ENCODE measurements at regions not wholly inside any gene's neighbourhood (a gene's known extent, or its start where the extent isn't known, plus 50 kb on each side); places are given as distances from the start of the nearest gene placed in this dataset.

DNA sequence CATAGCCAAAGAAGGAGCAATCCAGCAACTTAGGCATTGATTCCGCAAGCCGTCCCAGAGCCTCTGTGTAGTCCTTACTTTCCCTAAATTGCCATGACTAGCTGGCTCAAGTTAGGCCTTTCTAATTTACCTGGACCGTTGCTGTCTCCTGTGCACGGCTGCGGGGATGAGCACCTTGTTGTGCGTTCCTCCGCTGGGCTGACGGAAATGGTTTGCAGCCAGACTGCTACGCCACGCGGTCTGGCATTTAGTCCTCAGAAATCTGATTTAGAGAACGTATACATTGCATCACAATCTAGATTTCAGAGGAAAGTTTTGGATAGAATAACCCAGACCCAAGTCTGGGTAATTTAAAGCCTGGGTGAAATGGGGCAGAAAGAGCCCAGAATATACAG lies 133.2 kb upstream of the ARHGAP5 start:
- DNase-seq (ENCODE audit: low read depth), result no peak

DNA sequence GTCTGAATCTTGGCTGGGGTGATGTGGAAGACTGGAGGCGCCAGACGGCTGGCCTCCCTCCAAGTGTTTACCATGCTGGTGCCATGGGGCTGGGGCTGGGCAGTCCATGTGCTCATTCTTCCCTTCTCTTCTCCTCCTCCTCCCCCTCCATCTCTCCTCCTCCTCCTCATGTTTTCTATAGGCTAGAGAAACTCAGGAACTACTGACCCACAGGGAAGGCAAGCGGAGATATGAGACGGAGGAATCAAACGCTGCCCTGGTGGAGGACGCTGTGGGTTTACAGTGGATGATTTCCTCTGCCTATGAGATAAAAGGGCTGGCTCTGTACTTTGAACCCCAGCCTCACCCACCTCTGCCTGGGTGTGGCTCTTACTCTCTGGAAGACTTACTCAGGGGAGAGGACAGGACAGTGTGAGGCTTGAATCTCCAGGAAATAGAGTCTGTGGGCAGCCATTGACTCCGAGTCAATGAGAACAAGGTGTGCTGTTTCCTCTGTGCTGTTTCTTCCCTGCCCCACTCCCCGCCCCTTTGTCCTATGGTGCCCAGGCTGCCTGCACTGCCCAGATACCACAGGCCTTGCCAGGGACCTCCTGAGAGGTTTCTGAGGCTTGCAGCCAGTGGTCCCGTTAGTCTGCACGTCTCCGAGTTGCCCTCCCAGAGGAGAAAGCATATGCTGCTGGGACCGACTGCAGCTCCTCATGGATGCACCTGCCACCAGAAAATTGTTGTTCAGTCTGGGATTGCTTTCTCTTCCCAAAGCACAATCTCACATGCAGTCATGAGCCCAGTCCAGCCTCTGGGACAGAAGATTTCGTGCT lies 132.6 kb upstream of the ARHGAP5 start:
- no peak for DNase-seq (ENCODE audit: low read depth)

GRCh38 chr14:31945074-31945613 lies 132.0 kb upstream of the ARHGAP5 start:
- no peak for DNase-seq (ENCODE audit: low read depth)

DNA sequence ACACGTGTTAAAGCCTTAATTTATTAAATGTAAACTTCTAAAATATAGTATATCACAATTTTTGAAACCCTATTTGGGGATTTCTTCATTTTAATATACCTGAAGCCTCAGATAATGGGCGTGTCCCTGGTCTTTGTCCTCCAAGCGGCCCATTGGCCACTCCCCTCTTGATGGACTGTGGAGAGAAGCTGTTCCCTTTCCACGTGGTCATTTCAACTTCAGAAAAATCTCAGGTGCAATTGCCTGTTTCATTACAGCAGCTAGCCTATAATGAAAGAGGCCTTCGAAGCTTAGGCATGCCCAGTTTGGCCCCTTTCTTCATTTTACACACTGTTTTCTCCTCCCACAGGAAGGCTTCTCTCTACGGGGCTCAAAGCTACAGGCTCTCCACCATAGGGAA lies 131.4 kb upstream of the ARHGAP5 start:
- DNase-seq (ENCODE audit: low read depth), result no peak

GRCh38 chr14:31947076-31947475 lies 130.0 kb upstream of the ARHGAP5 start:
- DNase-seq (ENCODE audit: low read depth), result no peak

GRCh38 chr14:31947680-31948595 lies 129.2 kb upstream of the ARHGAP5 start:
- DNase-seq (ENCODE audit: low read depth), result no peak

DNA sequence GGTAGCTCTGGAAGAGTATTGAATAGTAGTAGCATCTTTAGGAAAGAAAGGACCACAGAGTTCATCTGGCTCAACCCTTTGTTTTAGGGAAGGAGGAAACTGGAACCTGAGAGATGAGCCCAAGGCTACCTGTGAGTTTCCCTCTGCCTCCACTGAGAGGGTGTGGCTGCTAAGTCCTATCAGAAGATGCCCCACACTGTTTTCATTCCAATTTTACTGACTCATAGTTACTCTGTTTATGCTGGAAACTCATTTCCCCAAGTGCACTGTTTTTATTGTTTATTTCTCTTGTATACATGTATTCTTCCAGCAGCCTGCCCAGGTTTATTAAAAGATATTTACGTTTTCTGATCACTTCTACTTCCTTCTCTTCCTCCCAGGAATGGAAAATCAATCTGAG lies 127.4 kb upstream of the ARHGAP5 start:
- DNase-seq (ENCODE audit: low read depth), result no peak

- no peak for DNase-seq (ENCODE audit: low read depth)
Measured at GRCh38 chr14:31950331-31950730, 126.8 kb upstream of the ARHGAP5 start.

DNA sequence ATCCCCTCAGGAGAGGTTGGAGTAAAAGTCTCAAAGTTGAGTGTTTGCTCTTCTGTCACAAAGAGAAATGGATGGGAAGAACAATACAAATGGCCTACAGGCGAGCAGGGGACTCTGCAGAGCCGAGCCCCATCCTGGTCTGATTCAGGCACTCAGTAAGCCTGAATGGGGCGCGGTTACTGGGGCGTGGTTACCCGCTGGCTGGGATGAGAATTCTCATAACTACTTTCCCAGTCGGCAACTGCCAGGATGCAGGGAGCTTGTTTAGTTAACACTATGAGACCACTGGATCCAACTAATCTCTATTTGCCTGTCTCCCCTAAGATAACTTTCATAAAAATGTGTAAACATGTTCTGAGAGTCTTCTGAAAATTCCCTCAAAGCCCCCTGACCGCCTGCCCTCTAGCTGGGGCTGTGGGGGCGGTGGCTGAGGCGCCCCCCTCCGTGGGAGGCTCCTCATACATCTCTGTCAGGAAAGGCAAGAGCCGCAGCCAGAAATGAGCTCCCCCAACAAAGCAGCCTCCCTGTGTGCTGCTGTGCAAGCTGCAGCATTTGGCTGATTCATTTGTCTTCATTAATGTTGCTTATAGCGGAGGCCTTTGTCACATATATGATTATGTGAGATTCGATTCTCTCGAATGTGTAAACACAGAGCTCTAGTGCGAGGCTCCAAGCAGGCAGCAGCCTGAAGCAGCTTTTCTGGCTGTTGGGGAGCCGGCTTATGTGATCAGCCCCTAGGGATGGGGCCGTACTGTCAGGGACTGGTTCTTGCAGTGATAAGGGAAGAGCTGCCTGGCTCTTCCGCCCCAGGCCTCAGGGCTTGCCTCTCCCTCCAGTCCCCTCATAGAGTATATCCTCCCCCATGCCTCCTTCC lies 126.1 kb upstream of the ARHGAP5 start:
- no peak for DNase-seq (ENCODE audit: low read depth)

DNA sequence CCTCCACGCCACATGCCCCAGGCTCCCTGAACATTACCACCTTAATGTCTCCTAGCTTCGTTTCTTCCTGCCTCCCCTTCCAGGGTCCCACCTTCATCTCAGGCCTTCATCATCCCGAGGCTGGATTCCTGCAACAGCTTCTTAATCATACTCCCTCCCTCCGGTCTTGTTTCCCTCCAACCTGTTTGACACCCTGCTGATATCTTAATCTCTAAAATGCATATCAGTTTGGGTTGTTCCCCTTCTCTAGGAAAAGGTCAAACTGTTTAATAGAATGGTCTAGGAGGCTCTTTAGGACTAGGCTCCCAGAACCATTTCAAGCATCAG lies 125.5 kb upstream of the ARHGAP5 start:
- no peak for DNase-seq (ENCODE audit: low read depth)

DNA sequence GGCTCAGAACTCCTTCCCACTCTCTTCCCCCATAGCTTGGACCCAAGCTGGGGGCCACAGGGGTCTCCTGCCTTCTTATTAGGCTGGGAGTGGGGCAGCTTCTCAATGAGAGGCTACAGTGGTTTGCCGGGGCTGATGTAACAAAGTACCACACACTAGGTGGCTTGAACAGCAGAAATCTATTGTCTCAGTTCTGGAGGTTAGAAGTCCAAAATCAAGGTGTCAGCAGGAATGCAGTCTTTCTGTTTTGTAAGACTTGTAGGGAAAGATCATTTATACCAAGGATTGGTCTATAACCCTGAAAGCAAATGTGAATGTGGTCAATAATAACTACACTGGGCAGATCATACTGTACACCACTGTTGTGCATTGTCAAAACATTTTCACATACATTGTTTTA lies 124.5 kb upstream of the ARHGAP5 start:
- DNase-seq (ENCODE audit: low read depth), result no peak

DNA sequence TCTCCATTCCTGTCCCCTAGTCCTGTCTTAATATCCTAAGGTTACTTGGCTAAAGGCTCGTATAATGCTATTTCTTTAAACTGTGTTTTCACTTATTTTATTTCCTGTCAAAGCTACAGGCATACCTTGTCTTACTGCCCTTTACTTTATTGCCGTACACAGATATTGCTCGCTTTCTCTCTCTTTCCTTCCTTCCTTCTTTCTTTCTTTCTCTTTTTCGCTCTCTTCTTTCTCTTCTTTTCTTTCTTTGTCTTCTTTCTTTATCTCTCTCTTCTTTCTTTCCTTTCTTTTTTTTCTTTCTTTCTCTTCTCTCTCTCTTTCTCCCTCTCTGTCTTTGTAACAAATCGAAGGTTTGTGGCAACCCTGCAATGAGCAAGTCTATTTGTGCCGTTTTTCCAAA lies 123.9 kb upstream of the ARHGAP5 start:
- DNase-seq (ENCODE audit: low read depth), result no peak

GRCh38 chr14:31954991-31955390 lies 122.1 kb upstream of the ARHGAP5 start:
- DNase-seq (ENCODE audit: low read depth), result no peak

- no peak for DNase-seq (ENCODE audit: low read depth)
Measured at GRCh38 chr14:31955936-31956579, 121.0 kb upstream of the ARHGAP5 start.

DNA sequence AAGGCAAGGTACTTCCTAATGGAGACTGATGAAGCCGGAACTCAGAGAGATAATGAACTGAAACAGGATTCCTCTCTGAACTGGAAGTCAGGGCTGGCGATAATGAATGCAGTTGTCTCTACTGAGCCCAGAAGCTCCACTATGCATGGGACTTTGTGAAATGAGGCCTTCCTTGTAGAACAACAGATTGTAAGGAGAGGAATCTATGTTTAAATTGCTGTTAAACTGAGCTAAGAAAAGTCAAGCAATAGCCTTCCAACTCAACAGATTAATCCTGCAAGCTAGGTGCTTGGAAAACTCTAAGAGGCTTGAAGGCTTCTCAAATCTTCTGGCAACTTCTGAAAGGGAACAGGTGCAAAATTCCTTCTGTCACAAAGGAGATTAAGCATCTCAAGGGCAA lies 119.5 kb upstream of the ARHGAP5 start:
- no peak for DNase-seq (ENCODE audit: low read depth)

GRCh38 chr14:31960039-31960438 lies 117.1 kb upstream of the ARHGAP5 start:
- no peak for DNase-seq (ENCODE audit: low read depth)

DNA sequence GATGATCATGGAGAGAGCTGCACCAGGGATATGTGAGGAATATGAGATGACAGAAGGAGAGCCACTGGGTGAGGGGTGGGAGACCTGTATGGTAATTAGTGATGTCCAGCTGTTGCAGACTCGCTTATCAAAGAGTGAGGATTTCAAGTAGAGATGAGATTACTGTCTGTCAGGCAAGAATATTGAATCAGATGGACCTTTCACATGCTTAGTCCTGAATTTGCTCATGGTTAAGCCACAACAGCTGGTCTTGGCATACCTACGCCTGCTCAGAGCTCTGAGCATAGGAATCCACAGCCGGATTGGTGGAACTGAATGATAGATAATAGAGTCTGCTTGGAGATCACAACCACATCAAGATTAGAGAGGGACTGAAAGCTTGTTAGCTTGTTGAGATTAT lies 115.2 kb upstream of the ARHGAP5 start:
- DNase-seq (ENCODE audit: low read depth), result no peak

DNA sequence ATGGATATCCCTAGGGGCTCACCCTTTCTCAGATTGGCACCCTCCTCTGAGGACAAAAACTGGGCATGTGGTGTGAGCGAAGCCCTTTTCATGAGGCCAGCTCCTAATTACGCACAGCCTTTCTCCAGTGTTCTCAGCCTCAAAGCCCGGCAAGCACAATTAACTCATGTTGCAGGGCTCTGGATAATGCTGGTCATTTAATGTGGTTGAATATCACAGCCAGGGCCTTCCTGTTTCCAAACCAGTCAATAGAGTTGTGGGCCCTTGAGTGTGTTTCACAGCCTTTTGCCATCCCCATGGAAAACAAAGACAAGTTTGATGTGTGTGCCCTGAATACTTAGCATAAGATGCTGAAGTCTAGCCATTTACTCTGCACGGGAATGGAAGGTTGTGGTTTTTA lies 114.2 kb upstream of the ARHGAP5 start:
- no peak for DNase-seq (ENCODE audit: low read depth)

DNA sequence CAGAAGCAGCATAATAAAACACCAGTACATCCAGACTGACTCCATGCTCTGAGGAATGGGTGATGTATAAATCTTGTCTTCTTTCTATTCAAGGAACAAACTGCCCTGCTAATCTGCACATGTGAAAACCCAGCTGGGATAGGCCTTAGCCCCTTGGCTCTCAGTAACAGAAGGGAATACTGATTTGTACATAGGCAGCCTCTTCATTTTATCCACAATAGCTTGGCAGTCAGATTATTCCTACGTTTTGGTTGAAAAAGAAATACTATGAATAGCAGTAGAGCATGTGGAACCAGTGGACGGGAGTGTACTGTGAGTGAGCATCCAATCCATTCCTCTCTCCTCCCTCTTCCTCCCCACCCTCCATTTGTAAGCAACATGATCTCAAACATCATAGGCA lies 113.5 kb upstream of the ARHGAP5 start:
- DNase-seq (ENCODE audit: low read depth), result no peak

DNA sequence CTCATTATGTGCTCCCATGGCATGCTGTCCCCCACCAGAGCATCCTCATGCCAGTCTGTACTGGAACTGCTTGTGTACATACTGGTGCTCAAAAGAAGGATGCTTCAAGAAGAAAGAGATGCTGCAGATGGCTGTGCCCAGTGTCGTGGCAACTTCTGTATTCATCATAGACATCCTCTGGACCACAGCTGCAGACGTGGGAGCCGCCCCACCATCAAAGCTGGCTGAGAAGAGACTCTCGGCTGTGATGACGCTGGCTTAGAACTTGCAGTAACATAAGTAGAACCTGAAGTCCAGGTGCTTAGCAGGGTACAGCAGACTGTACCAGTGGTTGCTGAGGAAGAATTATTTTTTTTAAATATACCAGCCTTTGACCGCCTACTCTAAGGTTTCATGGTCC lies 112.6 kb upstream of the ARHGAP5 start:
- DNase-seq (ENCODE audit: low read depth), result no peak

- no peak for DNase-seq (ENCODE audit: low read depth)
Measured at GRCh38 chr14:31965071-31965734, 111.9 kb upstream of the ARHGAP5 start.
